Activated CD4-positive, alpha-beta T cell treated with anti-CD3 and anti-CD28 coated beads, Interleukin-2, amount 10 ng/mL, durations not matched to agents 24 days and 14 days (primary cell): ENCODE measurements at regions not wholly inside any gene's neighbourhood (a gene's known extent, or its start where the extent isn't known, plus 50 kb on each side); places are given as distances from the start of the nearest gene placed in this dataset.
"Not testable (repeated sequence)": the region's sequence is repeated elsewhere in the genome, so short reads cannot be mapped to it uniquely, and the experiment has no call there.

ENCODE experiments used
- DNase-seq: peaks from one replicate; pipeline ENCODE4 v3.0.0; 2022
- H3K27ac Mint-ChIP-seq: one replicate; pipeline ENCODE4 v1.8.0; 2022; ENCODE audit warnings: mild to moderate bottlenecking, mixed read lengths
- H3K27me3 Mint-ChIP-seq: one replicate; pipeline ENCODE4 v1.8.0; 2022; ENCODE audit warnings: mixed read lengths
- H3K36me3 Mint-ChIP-seq: one replicate; pipeline ENCODE4 v1.8.0; 2022; ENCODE audit warnings: low read depth, mild to moderate bottlenecking, mixed read lengths
- H3K4me1 Mint-ChIP-seq: one replicate; pipeline ENCODE4 v1.8.0; 2021; ENCODE audit warnings: mixed read lengths
- H3K4me3 Mint-ChIP-seq: one replicate; pipeline ENCODE4 v1.8.0; 2022; ENCODE audit warnings: mild to moderate bottlenecking, moderate library complexity, mixed read lengths
- H3K9me3 Mint-ChIP-seq: one replicate; pipeline ENCODE4 v1.8.0; 2021; ENCODE audit warnings: mixed read lengths
- intact Hi-C: fragments of 100-400 bp; cut with micrococcal nuclease; formaldehyde crosslinking; loops from one replicate; pipeline ENCODE4 v1.15.1; 2023

GRCh38 chr15:34491488-34491887 lies 53.9 kb upstream of the GOLGA8A start:
- not testable (repeated sequence) for DNase-seq, H3K36me3 Mint-ChIP-seq, H3K27ac Mint-ChIP-seq, H3K4me1 Mint-ChIP-seq, H3K4me3 Mint-ChIP-seq
- intact Hi-C loops: loop anchor here (10.0 kb wide), 1 partner anchor 47 kb away; no protein-coding TSS in a partner anchor
- peaks cover 12% of the 10 kb centered on the region for H3K9me3 Mint-ChIP-seq
- H3K27me3 Mint-ChIP-seq: peaks cover 70% of the 10 kb centered on the region

GRCh38 chr15:34490417-34491193 lies 53.0 kb upstream of the GOLGA8A start:
- H3K4me1 Mint-ChIP-seq: peaks cover 7% of the 10 kb centered on the region
- no peak for DNase-seq
- peaks cover 67% of the 10 kb centered on the region for H3K27me3 Mint-ChIP-seq
- intact Hi-C loops: loop anchor here (10.0 kb wide), 1 partner anchor 46 kb away; no protein-coding TSS in a partner anchor
- H3K9me3 Mint-ChIP-seq: peaks cover 12% of the 10 kb centered on the region
- peak overlapping the region; percentile 9 for H3K4me3 Mint-ChIP-seq
- no peak overlapping the region for H3K27ac Mint-ChIP-seq
- H3K36me3 Mint-ChIP-seq: peaks cover 10% of the 10 kb centered on the region

GRCh38 chr15:34488973-34489959 lies 51.7 kb upstream of the GOLGA8A start:
- Mint-ChIP-seq H3K27me3 (peaks cover 68% of the 10 kb centered on the region), H3K9me3 (peaks cover 12% of the 10 kb centered on the region)

More at GRCh38 chr15:34488973-34489959, 51.7 kb upstream of the GOLGA8A start:
- intact Hi-C loops, H3K4me3 Mint-ChIP-seq, H3K27ac Mint-ChIP-seq, DNase-seq, H3K4me1 Mint-ChIP-seq, H3K36me3 Mint-ChIP-seq: not testable (repeated sequence)
